Prostate gland (tissue), 2 donors: ENCODE measurements at regions not wholly inside any gene's neighbourhood (a gene's known extent, or its start where the extent isn't known, plus 50 kb on each side); places are given as distances from the start of the nearest gene placed in this dataset.

Source experiments
- CTCF ChIP-seq, 4 experiments: fragments of 200-600 bp in 2 of 4; fragments of 450-650 bp in 2 of 4; sonication (generic) in 2 of 4; IDR thresholded peaks; 1 replicate in 3 of 4; 2 replicates in 1 of 4; pipeline ENCODE4 v1.5.1; 2016 to 2019; ENCODE audit warnings: antibody characterized with exemption in 4 of 4, mild to moderate bottlenecking in 2 of 4, moderate library complexity in 2 of 4
- POLR2A ChIP-seq: fragments of 450-650 bp; IDR thresholded peaks from one replicate; pipeline ENCODE4 v1.6.1; 2016; ENCODE audit warnings: antibody characterized with exemption, mild to moderate bottlenecking
- POLR2AphosphoS5 ChIP-seq: sonication (generic); formaldehyde crosslinking; IDR thresholded peaks from one replicate; pipeline ENCODE4 v1.6.1; 2017; ENCODE audit warnings: antibody characterized with exemption

- TF ChIP-seq CTCF (IDR thresholded peaks at IDR 0.05) (no peak), POLR2A (no peak), POLR2AphosphoS5 (no peak)
Measured at GRCh38 chr1:14543191-14543840, 55.2 kb upstream of the KAZN start.
